Retinal pigment epithelial cell (primary cell): ENCODE measurements at regions not wholly inside any gene's neighbourhood (a gene's known extent, or its start where the extent isn't known, plus 50 kb on each side); places are given as distances from the start of the nearest gene placed in this dataset.

ENCODE experiments used
- DNase-seq: peaks from one replicate; pipeline ENCODE4 v3.0.0-alpha.2; 2010; ENCODE audit warnings: low read depth
- H3K4me3 ChIP-seq: 2 replicates; pipeline ENCODE4 v1.5.1; 2011; ENCODE audit warnings: mild to moderate bottlenecking, low read length, control low read depth, moderate library complexity
- CTCF ChIP-seq: conservative IDR thresholded peaks from 2 replicates; pipeline ENCODE4 v1.5.1; 2011; ENCODE audit warnings: low read depth, low read length, control low read depth, inconsistent platforms

DNA sequence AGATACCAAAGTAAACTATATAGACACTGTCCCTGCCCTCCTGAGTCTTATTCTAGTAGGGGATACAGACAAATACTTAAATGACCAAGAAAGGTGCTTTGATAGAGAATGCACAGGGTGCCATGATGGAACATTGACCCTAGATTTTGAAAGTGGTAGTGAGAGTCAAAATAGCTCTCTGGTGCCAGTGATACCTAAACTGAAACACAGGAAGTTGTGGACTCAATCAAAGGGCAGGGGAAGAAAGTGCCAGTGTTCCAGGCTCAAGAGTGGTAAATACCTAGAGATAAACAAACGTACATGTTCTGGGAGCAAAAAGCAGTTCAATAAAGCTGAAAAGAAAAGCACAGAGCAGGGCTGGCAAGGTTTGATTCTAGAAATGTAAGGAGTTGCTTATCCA is 267.6 kb downstream of the ISL1 start:
- DNase-seq: no peak
- no peak for TF ChIP-seq CTCF
- H3K4me3 ChIP-seq: no peak overlapping the region

DNA sequence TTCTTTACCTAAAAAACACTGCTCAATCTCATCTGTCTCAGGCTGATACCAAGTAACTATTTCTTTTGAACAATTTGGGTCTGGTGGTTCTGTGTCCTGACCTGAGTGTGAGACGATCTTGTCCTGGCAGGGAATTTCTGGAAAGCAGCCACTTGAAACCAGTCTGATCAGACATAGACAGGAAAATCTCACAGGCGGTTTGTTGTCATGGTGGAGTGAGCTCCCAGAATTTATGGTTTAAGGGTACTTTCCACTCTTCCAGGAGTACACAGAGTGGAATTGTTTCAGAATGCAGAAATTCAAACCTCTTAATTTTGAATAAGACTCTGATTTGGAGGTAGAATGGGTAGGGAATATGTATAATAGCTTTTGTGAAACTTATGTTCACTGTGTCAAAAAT is 268.2 kb downstream of the ISL1 start:
- no peak overlapping the region for H3K4me3 ChIP-seq
- no peak for DNase-seq
- TF ChIP-seq CTCF: no peak

GRCh38 chr5:51651889-51652288 is 268.6 kb downstream of the ISL1 start:
- no peak overlapping the region for H3K4me3 ChIP-seq
- TF ChIP-seq CTCF: no peak
- DNase-seq: peak; percentile 63

- TF ChIP-seq CTCF: no peak
- DNase-seq: peak; percentile 19
- H3K4me3 ChIP-seq: no peak overlapping the region
Observed at GRCh38 chr5:51652980-51653379, 269.7 kb downstream of the ISL1 start.

DNA sequence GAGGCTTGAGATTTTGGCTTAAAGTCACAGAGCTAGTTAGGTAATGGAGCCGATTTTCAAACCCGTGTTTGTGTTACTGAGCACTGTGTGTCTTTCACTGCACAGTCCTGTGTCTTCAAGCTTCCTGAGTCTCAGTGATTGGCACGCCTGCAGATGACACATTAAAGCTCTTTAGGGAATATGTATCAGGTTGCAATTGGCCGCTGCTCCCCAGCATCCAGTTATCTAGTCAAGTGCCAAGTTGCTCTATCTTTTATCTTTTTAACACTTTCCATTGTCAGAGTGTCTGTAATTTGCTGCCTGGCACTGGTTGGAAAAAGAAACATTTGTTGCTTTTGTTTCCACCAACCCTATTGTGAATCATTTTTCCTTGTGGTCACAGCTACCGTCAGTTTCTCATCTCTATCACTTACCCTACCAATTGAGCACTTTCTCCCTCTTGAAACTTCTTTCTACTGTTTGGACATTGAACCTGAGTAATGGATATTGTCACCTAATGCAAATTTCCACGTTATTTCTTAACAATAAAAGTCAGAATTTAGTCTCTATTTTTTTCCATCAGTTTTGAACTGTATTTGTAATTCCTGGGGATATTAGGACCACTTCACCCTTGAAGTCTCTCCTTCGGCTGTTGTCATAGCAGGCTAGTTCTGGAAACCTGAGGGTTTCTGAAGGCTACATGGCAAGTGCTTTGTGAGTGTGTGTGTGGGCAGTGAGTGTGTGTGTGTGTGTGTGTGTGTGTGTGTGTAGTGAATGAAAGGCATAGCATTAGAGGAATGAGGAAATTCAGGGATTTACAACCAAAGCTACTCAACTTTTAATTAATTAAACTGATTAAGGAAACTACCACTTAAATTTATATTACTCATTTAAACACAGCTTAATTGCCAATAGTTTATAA is 274.3 kb downstream of the ISL1 start:
- DNase-seq: no peak
- TF ChIP-seq CTCF: no peak
- H3K4me3 ChIP-seq: no peak overlapping the region

- no peak overlapping the region for H3K4me3 ChIP-seq
- TF ChIP-seq CTCF: no peak
- no peak for DNase-seq
Observed at GRCh38 chr5:51661646-51662265, 278.5 kb downstream of the ISL1 start.
